ENCODE measurements at regions not wholly inside any gene's neighbourhood (a gene's known extent, or its start where the extent isn't known, plus 50 kb on each side); places are given as distances from the start of the nearest gene placed in this dataset.

GRCh38 chr22:27063841-27064240 lies 406.5 kb downstream of the MIAT start:
- H3K4me3 ChIP-seq (ENCODE audit: low read depth, low read length): no peak overlapping the region
- TF ChIP-seq MAX (IDR thresholded peaks at IDR 0.05; ENCODE audit: low read depth, low read length) (no peak), POLR2A (IDR thresholded peaks at IDR 0.05; ENCODE audit: extremely low read depth, insufficient read length) (no peak), MYC (IDR thresholded peaks at IDR 0.05; ENCODE audit: low read depth, low read length) (no peak), CTCF (IDR thresholded peaks at IDR 0.05; ENCODE audit: low read depth, low read length) (no peak)
- DNase-seq (ENCODE audit: low read depth): no peak

GRCh38 chr22:27064386-27064785 lies 407.0 kb downstream of the MIAT start:
- H3K4me3 ChIP-seq (ENCODE audit: low read depth, low read length): no peak overlapping the region
- DNase-seq (ENCODE audit: low read depth): peak; percentile 11
- TF ChIP-seq CTCF (IDR thresholded peaks at IDR 0.05; ENCODE audit: low read depth, low read length): no peak
- TF ChIP-seq MYC (IDR thresholded peaks at IDR 0.05; ENCODE audit: low read depth, low read length): no peak
- no peak for TF ChIP-seq MAX (IDR thresholded peaks at IDR 0.05; ENCODE audit: low read depth, low read length)
- TF ChIP-seq POLR2A (IDR thresholded peaks at IDR 0.05; ENCODE audit: extremely low read depth, insufficient read length): no peak

- H3K4me3 ChIP-seq (ENCODE audit: low read depth, low read length): no peak overlapping the region
- TF ChIP-seq CTCF (IDR thresholded peaks at IDR 0.05; ENCODE audit: low read depth, low read length) (no peak), MYC (IDR thresholded peaks at IDR 0.05; ENCODE audit: low read depth, low read length) (no peak), MAX (IDR thresholded peaks at IDR 0.05; ENCODE audit: low read depth, low read length) (no peak), POLR2A (IDR thresholded peaks at IDR 0.05; ENCODE audit: extremely low read depth, insufficient read length) (no peak)
- no peak for DNase-seq (ENCODE audit: low read depth)
Measured at GRCh38 chr22:27065279-27065678, 407.9 kb downstream of the MIAT start.

- no peak for DNase-seq (ENCODE audit: low read depth)
- H3K4me3 ChIP-seq (ENCODE audit: low read depth, low read length): no peak overlapping the region
- no peak for TF ChIP-seq MYC (IDR thresholded peaks at IDR 0.05; ENCODE audit: low read depth, low read length)
- no peak for TF ChIP-seq CTCF (IDR thresholded peaks at IDR 0.05; ENCODE audit: low read depth, low read length)
- no peak for TF ChIP-seq POLR2A (IDR thresholded peaks at IDR 0.05; ENCODE audit: extremely low read depth, insufficient read length)
- no peak for TF ChIP-seq MAX (IDR thresholded peaks at IDR 0.05; ENCODE audit: low read depth, low read length)
Measured at GRCh38 chr22:27066856-27067255, 409.5 kb downstream of the MIAT start.

GRCh38 chr22:27068121-27068520 lies 410.7 kb downstream of the MIAT start:
- no peak overlapping the region for H3K4me3 ChIP-seq (ENCODE audit: low read depth, low read length)
- TF ChIP-seq MAX (IDR thresholded peaks at IDR 0.05; ENCODE audit: low read depth, low read length) (no peak), MYC (IDR thresholded peaks at IDR 0.05; ENCODE audit: low read depth, low read length) (no peak), POLR2A (IDR thresholded peaks at IDR 0.05; ENCODE audit: extremely low read depth, insufficient read length) (no peak), CTCF (IDR thresholded peaks at IDR 0.05; ENCODE audit: low read depth, low read length) (no peak)
- no peak for DNase-seq (ENCODE audit: low read depth)

GRCh38 chr22:27070594-27070993 lies 413.2 kb downstream of the MIAT start:
- no peak overlapping the region for H3K4me3 ChIP-seq (ENCODE audit: low read depth, low read length)
- no peak for DNase-seq (ENCODE audit: low read depth)
- TF ChIP-seq MYC (IDR thresholded peaks at IDR 0.05; ENCODE audit: low read depth, low read length) (no peak), POLR2A (IDR thresholded peaks at IDR 0.05; ENCODE audit: extremely low read depth, insufficient read length) (no peak), MAX (IDR thresholded peaks at IDR 0.05; ENCODE audit: low read depth, low read length) (no peak), CTCF (IDR thresholded peaks at IDR 0.05; ENCODE audit: low read depth, low read length) (no peak)

All from NB4 (cell line).